Stimulated activated CD8-positive, alpha-beta memory T cell treated with anti-CD3 and anti-CD28 coated beads, Interleukin-15, amount 100 ng/mL, for 1 hour (primary cell): ENCODE measurements at regions not wholly inside any gene's neighbourhood (a gene's known extent, or its start where the extent isn't known, plus 50 kb on each side); places are given as distances from the start of the nearest gene placed in this dataset.

Experiments
- DNase-seq: peaks from one replicate; pipeline ENCODE4 v3.0.0-alpha.2; 2020; ENCODE audit warnings: low read depth

DNA sequence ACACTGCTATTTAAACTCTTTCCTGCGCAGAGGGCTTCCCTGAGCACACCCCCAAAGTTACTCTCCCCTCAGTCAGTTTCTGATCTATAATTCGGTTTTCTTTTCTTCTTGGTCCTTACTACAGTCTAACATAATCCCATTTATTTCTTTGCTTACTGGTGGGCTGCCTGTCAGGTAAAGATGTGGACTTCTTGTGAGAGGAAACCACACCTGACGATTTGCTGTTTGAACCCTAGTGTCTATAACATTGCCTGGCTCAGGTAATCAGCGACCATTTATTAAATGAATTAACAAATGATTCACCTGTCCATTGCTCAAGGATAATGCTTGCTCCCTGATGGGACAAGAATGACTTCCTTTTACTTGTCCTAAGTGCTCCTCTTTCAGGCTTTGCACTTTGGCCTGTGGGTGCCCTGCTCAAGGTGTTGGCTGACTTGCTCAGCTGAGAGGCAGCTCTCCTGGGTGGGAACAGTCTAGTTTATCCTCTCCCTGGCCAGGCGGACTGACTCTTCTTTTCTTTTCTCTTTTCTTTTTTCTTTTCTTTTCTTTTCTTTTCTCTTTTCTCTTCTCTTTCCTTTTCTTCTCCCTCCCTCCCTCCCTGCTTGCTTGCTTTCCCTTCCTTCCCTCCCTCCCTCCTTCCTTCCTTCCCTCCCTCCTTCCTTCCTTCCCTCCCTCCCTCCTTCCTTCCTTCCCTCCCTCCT is 233.1 kb downstream of the BCAS1 start:
- DNase-seq: no peak

DNA sequence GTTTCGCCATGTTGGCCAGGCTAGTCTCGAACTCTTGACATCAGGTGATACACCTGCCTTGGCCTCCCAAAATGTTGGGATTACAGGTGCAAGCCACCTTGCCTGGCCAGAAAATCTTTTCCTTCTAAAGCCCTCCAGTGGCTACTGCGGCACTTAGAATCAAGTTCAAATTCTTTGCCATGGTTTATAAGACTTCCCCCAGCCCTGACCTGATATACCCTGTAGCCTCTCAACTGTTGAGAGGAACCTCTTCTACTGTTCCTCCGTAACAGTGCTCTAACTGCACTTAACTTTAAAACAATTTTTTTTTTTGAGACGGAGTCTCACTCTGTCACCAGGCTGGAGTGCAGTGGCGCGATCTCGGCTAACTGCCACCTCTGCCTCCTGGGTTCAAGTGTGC is 235.6 kb downstream of the BCAS1 start:
- no peak for DNase-seq

DNA sequence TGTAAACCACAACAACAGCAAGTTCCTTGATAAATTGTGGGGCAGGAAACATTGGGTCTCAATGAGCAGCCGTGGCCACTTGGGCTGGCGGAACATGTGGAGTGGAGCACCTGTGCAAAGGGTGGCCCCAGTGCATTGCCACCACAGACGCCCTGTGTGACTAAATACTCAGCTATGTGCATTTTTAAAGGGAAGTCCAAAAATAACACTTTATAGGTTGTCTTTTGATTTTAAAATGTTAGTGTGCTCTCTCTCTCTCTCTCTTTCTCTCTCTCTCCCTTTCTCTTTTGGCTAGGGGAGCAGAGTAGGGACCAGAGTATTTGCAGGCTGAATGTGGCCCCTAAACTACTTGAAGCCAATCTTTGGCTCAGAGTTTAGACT is 236.3 kb downstream of the BCAS1 start:
- DNase-seq: no peak

DNA sequence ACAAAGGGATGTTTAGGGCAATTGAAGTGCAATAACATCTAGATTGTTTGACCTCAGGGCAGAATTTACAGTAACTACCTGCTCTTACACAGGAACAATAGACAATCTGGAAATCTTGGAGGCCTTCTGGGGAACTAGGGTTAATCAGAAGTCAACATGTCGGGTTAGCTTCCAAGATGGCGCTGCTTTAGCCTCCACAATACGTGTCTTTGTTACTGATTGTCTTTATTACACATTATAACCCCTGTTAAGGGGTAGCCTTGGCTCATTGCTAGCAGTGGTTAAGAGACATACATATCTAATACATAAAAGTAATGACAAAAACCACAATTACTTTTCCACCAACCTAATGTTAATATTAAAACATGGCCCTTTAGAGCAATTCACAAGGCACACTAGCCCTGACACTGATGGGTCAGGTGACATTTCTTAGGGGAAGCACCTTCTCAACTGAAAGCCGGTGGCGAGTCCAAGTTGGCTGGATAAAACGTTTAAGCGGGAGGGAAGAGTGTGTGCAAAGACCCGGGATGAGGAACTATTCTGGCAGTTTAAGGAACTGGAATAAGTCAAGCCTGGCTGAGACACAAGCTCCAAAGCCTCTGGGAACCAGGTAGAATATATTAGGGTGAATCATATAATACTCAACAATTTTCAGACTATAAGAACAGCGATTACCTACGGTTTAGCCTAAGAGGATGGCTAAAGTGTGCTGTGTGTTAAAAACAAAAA is 236.9 kb downstream of the BCAS1 start:
- no peak for DNase-seq

DNA sequence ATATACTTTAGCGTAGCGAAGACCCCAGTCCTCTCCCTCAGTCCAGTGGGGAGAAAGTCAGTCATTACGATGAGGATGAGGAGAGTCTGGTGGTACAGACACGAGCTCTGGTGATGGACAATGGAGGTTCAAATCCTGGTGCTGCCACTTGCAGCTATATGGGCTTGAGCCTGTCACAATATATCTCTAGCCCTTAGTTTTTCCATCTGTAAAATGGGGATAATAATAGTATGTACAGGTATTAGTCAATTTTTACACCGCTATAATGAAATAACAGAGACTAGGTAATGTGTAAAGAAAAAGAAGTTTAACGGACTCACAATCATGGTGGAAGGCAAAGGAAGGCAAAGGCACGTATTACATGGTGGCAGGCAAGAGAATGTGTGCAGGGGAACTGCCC is 237.9 kb downstream of the BCAS1 start:
- no peak for DNase-seq

DNA sequence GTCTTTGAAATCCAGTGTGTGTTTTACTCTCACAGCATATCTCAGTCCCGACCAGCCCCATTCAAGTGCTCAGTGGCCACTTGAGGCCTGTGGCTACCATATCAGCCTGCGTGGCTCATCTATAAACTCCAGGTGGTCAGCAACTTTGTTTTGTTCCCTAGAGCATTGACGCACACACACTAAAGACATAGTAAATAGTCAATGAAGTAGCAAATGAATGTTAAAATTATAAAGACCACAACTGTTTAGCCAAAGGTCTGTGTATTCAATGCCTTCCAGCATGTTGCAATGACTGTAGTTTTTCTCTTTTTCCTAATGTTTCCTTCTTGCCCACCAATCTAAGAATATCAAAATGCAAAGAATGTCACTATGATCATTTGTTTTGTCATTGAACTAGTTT is 238.2 kb upstream of the ZNF217 start:
- no peak for DNase-seq

- no peak for DNase-seq
Observed at GRCh38 chr20:53831228-53831627, 237.6 kb upstream of the ZNF217 start.

DNA sequence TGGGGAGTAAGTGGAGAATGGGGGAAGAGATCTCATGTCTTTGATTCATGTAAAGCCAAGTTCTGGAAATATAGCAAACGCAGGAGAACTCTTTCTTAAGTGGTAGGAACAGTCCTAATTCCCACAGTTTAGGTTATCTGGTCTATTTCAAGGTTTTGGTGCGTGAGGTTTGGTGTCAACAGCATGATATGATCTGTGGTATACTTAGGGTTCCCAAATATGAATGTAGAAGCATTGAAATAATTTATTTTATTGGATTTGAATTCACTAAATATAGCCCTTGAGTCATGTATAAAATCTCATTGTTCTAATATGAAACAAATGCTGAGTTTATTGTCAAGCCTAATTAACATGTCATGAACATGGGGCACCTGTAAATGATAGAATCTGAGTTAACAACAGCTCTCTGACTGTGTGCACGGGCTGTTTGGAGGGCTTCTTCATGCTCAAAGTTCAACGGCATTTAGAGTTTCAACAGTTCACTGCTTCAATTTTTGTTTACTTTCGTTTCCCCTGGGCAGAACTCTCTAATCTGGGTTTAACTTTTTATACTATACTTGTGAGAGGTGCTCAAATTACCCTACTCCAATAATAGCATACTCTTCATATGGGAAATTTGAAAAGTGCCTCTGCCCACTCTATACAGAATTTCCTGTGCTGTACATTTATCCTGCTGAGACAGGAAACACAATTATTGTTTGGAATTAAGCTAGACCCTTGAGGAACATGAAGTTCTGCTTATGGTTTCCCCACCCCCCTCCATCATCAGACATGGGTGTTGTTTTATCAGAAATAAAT is 236.3 kb upstream of the ZNF217 start:
- DNase-seq: no peak

DNA sequence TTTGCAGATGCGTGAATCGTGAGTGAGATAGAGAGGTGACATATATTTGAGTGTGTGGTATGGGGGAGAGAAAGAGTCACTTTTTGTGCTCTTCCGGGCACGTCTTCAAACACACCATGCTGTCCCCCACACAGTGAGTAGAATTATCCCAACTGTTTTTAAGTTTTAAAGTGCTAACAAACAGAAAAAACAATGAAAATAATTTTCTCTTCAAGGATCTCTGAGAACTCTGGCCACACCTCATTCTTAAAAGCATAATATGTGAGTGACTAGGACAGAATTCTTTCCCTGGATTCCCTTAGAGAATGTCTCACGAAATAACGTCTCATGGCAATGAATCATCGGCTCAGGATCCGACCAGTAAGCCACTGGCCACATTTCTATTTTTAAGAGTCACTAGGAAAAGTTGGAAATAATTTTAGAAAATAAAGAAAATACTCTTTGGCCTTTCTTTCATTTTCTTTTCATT is 235.7 kb upstream of the ZNF217 start:
- DNase-seq: no peak

- no peak for DNase-seq
Observed at GRCh38 chr20:53828682-53829254, 235.1 kb upstream of the ZNF217 start.

- no peak for DNase-seq
Observed at GRCh38 chr20:53828088-53828681, 234.5 kb upstream of the ZNF217 start.

DNA sequence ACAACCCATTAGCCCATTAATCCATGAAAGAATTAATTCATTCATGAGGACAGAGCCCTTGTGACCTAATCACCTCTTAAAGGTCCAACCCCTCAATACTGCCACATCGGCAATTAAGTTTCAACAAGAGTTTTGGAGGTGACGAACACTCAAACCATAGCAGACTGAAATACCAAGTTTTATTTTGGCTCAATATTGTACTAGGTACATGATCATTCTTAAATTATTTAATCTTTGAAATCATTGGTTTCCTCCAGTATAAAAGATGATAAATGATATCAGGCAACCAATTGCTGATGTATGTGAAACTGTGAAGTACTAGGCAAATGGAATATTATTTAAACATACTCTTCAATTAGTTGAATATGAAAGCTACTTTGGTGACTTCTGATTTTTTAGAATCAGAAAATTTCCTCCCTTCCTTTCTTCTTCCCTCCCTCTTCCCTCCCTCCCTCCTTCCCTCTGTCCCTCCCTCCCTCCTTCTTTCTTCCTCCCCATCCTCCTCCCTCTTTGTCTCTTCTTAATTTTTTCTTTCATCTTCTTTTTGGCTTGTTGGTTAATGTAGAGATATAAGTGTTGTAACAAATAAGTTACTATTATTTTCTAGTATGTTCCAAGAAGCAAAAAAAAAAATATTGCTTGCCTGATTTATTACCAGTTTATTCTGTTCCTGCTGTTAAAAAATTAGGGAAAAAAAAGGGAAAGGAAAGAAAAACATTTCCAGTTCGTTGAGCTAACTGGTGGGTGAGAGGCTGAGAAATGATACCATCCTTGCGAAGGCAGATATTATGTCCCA is 233.9 kb upstream of the ZNF217 start:
- DNase-seq: no peak

GRCh38 chr20:53826597-53827291 is 233.1 kb upstream of the ZNF217 start:
- DNase-seq: no peak

GRCh38 chr20:53826090-53826489 is 232.5 kb upstream of the ZNF217 start:
- no peak for DNase-seq

GRCh38 chr20:53825282-53825681 is 231.6 kb upstream of the ZNF217 start:
- DNase-seq: no peak

- no peak for DNase-seq
Observed at GRCh38 chr20:53824779-53825178, 231.1 kb upstream of the ZNF217 start.

- no peak for DNase-seq
Observed at GRCh38 chr20:53823121-53823764, 229.6 kb upstream of the ZNF217 start.

GRCh38 chr20:53822534-53822933 is 228.9 kb upstream of the ZNF217 start:
- DNase-seq: no peak

- no peak for DNase-seq
Observed at GRCh38 chr20:53819973-53820451, 226.4 kb upstream of the ZNF217 start.
